GM10266 (cell line): ENCODE measurements at regions not wholly inside any gene's neighbourhood (a gene's known extent, or its start where the extent isn't known, plus 50 kb on each side); places are given as distances from the start of the nearest gene placed in this dataset.

Experiments
- DNase-seq: peaks from one replicate; pipeline ENCODE4 v3.0.0; 2012; ENCODE audit errors: extremely low spot score
- CTCF ChIP-seq: IDR thresholded peaks from 2 replicates; pipeline ENCODE4 v1.5.1; 2012; ENCODE audit warnings: mild to moderate bottlenecking, low read depth; ENCODE audit not compliant: control insufficient read depth, insufficient read depth; ENCODE audit errors: missing control alignments

- DNase-seq = no peak
- TF ChIP-seq CTCF = no peak
These were observed 103.4 kb downstream of the ETAA1 start for GRCh38 chr2:67500541-67500940.

- no peak for DNase-seq
- no peak for TF ChIP-seq CTCF
These were observed 105.4 kb downstream of the ETAA1 start for GRCh38 chr2:67502346-67503065.

GRCh38 chr2:67503066-67503795 is 106.1 kb downstream of the ETAA1 start:
- TF ChIP-seq CTCF = no peak
- no peak for DNase-seq

- TF ChIP-seq CTCF = no peak
These were observed 113.6 kb downstream of the ETAA1 start for GRCh38 chr2:67510745-67511144.

GRCh38 chr2:67514515-67514914 is 117.4 kb downstream of the ETAA1 start:
- no peak for DNase-seq
- no peak for TF ChIP-seq CTCF

More at GRCh38 chr2:67510745-67511144, 113.6 kb downstream of the ETAA1 start:
- no peak for DNase-seq

GRCh38 chr2:67515056-67515455 is 117.9 kb downstream of the ETAA1 start:
- TF ChIP-seq CTCF = no peak
- DNase-seq = no peak

- DNase-seq = no peak
- TF ChIP-seq CTCF = no peak
These were observed 118.4 kb downstream of the ETAA1 start for GRCh38 chr2:67515538-67515937.
